H1 (cell line): ENCODE measurements at regions not wholly inside any gene's neighbourhood (a gene's known extent, or its start where the extent isn't known, plus 50 kb on each side); places are given as distances from the start of the nearest gene placed in this dataset.

ENCODE experiments used
- BACH1 ChIP-seq: IDR thresholded peaks from 2 replicates; pipeline ENCODE4 v1.6.1; 2012; ENCODE audit warnings: low read length, improper control_type of control experiment
- RAD21 ChIP-seq, 2 experiments: IDR thresholded peaks in 1 of 2; conservative IDR thresholded peaks in 1 of 2; 2 replicates each; pipeline ENCODE4 v1.6.1; 2011; ENCODE audit warnings: low read depth in 2 of 2, low read length in 2 of 2, improper control_type of control experiment in 1 of 2, inconsistent platforms in 1 of 2, mild to moderate bottlenecking in 1 of 2, moderate library complexity in 1 of 2
- SAP30 ChIP-seq: fragments of 300-600 bp; sonication (generic); IDR thresholded peaks from 2 replicates; pipeline ENCODE4 v1.7.1; 2012; ENCODE audit warnings: low read length, moderate library complexity, mild to moderate bottlenecking, inconsistent platforms; ENCODE audit not compliant: insufficient read depth, insufficient replicate concordance
- SIRT6 ChIP-seq: IDR thresholded peaks from one replicate; pipeline ENCODE4 v1.7.1; 2012; ENCODE audit warnings: low read length, inconsistent platforms
- SP1 ChIP-seq: IDR thresholded peaks from 2 replicates; pipeline ENCODE4 v1.6.1; 2011; ENCODE audit warnings: low read depth, low read length
- YY1 ChIP-seq: IDR thresholded peaks from 2 replicates; pipeline ENCODE4 v1.6.1; 2011; ENCODE audit warnings: low read depth, mild to moderate bottlenecking, low read length
- TF ChIP-seq, protein P1 (sequence below): fragments of 300-600 bp; sonication (generic); IDR thresholded peaks from 2 replicates; pipeline ENCODE4 v1.7.1; 2012; ENCODE audit warnings: low read length, moderate library complexity, mild to moderate bottlenecking, inconsistent platforms; ENCODE audit not compliant: insufficient replicate concordance

DNA sequence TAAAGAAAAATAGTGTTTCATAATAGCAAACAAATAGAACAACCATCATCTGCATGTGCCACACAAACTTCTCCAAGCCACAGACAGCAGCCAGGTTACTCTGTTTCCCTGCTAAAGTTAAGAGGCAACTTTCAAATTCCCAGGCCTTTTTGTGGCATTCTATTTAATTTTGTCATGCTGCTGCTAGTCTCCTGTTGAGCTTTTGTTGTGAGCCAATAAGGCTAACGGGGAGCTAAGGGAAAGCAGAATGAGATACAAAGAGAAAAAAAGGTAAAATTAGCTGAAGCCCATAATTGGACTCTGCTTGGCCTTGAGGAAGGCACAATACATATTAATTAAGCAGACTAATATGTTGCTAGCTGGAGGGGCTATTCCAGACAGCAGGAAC lies 74.7 kb upstream of the GNAO1 start (continued):
- TF ChIP-seq, protein P1, sequence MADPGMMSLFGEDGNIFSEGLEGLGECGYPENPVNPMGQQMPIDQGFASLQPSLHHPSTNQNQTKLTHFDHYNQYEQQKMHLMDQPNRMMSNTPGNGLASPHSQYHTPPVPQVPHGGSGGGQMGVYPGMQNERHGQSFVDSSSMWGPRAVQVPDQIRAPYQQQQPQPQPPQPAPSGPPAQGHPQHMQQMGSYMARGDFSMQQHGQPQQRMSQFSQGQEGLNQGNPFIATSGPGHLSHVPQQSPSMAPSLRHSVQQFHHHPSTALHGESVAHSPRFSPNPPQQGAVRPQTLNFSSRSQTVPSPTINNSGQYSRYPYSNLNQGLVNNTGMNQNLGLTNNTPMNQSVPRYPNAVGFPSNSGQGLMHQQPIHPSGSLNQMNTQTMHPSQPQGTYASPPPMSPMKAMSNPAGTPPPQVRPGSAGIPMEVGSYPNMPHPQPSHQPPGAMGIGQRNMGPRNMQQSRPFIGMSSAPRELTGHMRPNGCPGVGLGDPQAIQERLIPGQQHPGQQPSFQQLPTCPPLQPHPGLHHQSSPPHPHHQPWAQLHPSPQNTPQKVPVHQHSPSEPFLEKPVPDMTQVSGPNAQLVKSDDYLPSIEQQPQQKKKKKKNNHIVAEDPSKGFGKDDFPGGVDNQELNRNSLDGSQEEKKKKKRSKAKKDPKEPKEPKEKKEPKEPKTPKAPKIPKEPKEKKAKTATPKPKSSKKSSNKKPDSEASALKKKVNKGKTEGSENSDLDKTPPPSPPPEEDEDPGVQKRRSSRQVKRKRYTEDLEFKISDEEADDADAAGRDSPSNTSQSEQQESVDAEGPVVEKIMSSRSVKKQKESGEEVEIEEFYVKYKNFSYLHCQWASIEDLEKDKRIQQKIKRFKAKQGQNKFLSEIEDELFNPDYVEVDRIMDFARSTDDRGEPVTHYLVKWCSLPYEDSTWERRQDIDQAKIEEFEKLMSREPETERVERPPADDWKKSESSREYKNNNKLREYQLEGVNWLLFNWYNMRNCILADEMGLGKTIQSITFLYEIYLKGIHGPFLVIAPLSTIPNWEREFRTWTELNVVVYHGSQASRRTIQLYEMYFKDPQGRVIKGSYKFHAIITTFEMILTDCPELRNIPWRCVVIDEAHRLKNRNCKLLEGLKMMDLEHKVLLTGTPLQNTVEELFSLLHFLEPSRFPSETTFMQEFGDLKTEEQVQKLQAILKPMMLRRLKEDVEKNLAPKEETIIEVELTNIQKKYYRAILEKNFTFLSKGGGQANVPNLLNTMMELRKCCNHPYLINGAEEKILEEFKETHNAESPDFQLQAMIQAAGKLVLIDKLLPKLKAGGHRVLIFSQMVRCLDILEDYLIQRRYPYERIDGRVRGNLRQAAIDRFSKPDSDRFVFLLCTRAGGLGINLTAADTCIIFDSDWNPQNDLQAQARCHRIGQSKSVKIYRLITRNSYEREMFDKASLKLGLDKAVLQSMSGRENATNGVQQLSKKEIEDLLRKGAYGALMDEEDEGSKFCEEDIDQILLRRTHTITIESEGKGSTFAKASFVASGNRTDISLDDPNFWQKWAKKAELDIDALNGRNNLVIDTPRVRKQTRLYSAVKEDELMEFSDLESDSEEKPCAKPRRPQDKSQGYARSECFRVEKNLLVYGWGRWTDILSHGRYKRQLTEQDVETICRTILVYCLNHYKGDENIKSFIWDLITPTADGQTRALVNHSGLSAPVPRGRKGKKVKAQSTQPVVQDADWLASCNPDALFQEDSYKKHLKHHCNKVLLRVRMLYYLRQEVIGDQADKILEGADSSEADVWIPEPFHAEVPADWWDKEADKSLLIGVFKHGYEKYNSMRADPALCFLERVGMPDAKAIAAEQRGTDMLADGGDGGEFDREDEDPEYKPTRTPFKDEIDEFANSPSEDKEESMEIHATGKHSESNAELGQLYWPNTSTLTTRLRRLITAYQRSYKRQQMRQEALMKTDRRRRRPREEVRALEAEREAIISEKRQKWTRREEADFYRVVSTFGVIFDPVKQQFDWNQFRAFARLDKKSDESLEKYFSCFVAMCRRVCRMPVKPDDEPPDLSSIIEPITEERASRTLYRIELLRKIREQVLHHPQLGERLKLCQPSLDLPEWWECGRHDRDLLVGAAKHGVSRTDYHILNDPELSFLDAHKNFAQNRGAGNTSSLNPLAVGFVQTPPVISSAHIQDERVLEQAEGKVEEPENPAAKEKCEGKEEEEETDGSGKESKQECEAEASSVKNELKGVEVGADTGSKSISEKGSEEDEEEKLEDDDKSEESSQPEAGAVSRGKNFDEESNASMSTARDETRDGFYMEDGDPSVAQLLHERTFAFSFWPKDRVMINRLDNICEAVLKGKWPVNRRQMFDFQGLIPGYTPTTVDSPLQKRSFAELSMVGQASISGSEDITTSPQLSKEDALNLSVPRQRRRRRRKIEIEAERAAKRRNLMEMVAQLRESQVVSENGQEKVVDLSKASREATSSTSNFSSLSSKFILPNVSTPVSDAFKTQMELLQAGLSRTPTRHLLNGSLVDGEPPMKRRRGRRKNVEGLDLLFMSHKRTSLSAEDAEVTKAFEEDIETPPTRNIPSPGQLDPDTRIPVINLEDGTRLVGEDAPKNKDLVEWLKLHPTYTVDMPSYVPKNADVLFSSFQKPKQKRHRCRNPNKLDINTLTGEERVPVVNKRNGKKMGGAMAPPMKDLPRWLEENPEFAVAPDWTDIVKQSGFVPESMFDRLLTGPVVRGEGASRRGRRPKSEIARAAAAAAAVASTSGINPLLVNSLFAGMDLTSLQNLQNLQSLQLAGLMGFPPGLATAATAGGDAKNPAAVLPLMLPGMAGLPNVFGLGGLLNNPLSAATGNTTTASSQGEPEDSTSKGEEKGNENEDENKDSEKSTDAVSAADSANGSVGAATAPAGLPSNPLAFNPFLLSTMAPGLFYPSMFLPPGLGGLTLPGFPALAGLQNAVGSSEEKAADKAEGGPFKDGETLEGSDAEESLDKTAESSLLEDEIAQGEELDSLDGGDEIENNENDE, result no peak
- TF ChIP-seq SP1 (no peak), SIRT6 (no peak), YY1 (no peak), BACH1 (no peak), RAD21 (IDR thresholded peaks at IDR 0.05 in 1 of 2, conservative IDR thresholded peaks at IDR 0.05 in 1 of 2; ENCODE audit: low read depth in 2 of 2, low read length in 2 of 2) (no peak), SAP30 (no peak)
